ENCODE measurements at regions not wholly inside any gene's neighbourhood (a gene's known extent, or its start where the extent isn't known, plus 50 kb on each side); places are given as distances from the start of the nearest gene placed in this dataset.
"Not testable (repeated sequence)": the region's sequence is repeated elsewhere in the genome, so short reads cannot be mapped to it uniquely, and the experiment has no call there.

- no peak for DNase-seq (ENCODE audit: low read depth)
These were observed 50.1 kb upstream of the ZNF608 start for GRCh38 chr5:124796495-124796894.

- no peak for DNase-seq (ENCODE audit: low read depth)
These were observed 51.2 kb upstream of the ZNF608 start for GRCh38 chr5:124797665-124798087.

DNA sequence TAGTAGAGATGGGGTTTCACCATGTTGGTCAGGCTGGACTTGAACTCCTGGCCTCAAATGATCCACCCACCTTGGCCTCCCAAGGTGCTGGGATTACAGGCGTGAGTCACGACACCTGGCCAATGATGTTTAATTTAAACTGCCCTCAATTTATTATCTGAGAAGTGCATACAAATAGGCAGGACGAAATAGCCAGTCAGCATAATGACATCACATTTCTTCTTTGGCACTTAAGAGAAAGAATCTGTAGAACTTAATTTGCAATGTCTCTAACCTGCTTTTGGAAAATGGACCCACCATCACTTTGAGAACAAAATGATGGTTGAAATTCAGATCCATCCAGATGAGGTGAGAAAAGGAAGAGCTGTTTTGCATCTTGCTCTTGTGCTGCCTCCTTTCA is 52.5 kb upstream of the ZNF608 start:
- DNase-seq (ENCODE audit: low read depth), result no peak

DNA sequence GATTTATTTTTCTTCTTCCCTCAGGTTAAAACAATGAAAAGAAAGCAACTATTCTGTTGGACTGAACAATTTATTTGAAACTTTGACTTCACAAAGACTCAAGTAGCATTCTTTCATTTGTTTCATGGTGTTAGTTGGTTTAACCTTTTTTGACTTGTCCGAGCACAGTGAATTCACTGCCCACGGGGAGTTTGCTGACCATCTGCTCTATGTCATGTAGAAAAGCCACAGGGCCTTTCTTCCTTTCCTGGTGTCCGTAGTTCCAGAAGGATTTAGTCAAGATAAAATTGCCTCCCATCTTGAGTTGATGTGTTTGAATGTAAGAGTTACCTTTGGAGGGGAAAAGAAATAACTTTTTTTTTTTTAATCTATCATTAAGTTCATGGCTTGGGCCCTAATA is 55.1 kb upstream of the ZNF608 start:
- no peak for DNase-seq (ENCODE audit: low read depth)

GRCh38 chr5:124803617-124804323 is 57.3 kb upstream of the ZNF608 start:
- DNase-seq (ENCODE audit: low read depth), result no peak

- no peak for DNase-seq (ENCODE audit: low read depth)
These were observed 59.6 kb upstream of the ZNF608 start for GRCh38 chr5:124806026-124806372.

GRCh38 chr5:124806373-124807077 is 60.1 kb upstream of the ZNF608 start:
- peak; percentile 72 for DNase-seq (ENCODE audit: low read depth)

GRCh38 chr5:124808842-124809268 is 62.4 kb upstream of the ZNF608 start:
- no peak for DNase-seq (ENCODE audit: low read depth)

DNA sequence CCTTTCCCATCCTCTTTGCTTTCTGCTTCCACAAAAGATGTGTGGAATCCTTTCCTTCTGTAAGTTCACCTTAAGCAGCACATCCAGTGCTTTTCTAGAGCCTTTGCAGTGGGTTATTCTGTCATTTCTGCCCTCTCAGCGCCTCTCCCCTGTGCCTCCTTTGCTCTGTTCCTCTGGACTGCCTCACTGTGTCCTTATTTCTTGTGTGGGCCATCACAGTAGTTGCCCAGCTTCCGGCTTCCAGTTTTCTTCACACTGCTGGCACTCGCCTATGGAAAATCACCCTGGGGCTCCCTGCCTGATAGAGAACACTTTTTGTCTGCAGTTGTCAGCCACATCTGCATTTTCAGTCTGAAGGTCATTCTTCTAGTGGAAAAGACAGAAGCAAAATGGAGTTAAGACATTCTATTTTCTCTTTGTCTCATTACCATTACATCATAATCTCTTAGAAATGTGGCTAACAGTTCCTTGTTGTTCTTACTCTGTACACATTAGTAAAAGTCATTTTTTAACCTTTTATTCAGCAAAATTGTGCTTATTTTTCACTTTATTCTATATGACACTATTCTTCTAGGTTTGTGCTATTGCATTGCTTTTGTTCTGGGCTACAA is 64.1 kb upstream of the ZNF608 start:
- DNase-seq (ENCODE audit: low read depth), result no peak

GRCh38 chr5:124812771-124813358 is 66.4 kb upstream of the ZNF608 start:
- no peak for DNase-seq (ENCODE audit: low read depth)

- DNase-seq (ENCODE audit: low read depth), result no peak
These were observed 69.9 kb upstream of the ZNF608 start for GRCh38 chr5:124816381-124816780.

DNA sequence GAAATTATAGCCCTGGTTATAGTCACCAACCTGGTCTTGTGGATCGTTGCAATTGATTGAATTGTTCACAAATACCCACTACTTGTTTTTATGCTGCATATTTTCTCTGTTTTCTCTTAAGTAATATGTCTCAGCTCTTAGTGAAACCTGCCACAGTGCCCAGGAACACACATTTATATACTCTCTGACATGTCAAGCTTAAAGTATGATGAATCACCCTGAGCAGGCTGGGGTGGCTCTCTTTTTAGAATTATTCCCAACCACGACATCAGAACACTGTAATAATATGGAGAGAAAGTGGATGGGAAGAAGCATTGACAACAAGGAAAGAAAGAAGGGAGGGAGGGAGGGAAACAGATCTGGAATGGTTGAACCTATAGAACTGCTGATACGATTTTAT is 72.8 kb upstream of the ZNF608 start:
- DNase-seq (ENCODE audit: low read depth), result no peak

GRCh38 chr5:124822647-124823046 is 76.2 kb upstream of the ZNF608 start:
- DNase-seq (ENCODE audit: low read depth), result no peak

GRCh38 chr5:124823380-124823779 is 76.9 kb upstream of the ZNF608 start:
- no peak for DNase-seq (ENCODE audit: low read depth)

GRCh38 chr5:124824637-124825158 is 78.3 kb upstream of the ZNF608 start:
- DNase-seq (ENCODE audit: low read depth), result peak; percentile 76

DNA sequence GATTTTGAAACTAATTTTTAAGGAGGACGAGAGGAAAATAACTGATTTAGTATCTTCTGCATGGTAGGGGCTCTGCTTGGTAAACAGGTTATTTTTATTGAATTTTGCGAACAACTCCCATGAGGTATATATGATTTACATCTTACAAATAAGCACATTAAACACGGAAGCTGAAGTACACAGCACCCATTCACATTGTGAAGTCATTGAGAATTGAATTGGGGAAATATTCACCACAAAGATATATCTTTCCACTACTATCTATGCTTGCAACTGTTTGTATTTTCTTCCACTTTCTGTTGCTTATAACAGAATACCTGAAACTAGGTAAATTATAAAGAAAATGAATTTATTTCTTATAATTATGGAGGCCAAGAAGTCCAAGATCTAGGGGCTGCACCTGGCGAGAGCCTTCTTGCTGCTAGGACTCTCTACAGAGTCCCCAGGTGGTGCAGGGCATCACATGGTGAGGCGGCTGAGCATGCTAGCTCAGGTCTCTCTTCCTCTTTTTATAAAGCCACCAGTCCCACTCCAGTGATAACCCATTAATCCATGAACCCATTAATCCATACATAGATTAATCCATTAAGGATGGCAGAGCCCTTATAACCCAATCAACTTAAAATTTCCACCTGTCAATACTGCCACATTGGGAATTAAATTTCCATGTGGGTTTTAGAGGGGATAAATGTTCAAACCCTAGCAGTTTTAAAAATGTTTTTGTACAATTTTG is 79.0 kb upstream of the ZNF608 start:
- no peak for DNase-seq (ENCODE audit: low read depth)

DNA sequence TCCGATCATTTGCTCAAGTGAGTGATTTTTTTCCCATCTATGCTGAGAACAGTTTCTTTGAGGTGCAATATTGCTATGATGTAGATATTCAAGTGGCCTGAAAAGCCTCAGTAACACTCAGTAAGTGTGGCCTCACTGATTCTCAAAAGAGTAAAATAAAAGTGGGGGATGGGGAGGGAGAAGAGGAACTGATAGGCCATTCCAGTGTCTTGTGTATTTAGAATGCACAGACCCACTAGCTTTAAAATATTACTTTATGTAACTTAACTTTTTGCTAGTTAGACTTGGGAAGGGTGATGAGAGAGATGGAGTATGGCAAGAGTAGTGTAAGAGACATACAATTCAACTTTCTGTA is 79.5 kb upstream of the ZNF608 start:
- DNase-seq (ENCODE audit: low read depth), result no peak

- DNase-seq (ENCODE audit: low read depth), result no peak
These were observed 82.3 kb upstream of the ZNF608 start for GRCh38 chr5:124828731-124829234.

GRCh38 chr5:124831687-124832240 is 85.3 kb upstream of the ZNF608 start:
- no peak for DNase-seq (ENCODE audit: low read depth)

DNA sequence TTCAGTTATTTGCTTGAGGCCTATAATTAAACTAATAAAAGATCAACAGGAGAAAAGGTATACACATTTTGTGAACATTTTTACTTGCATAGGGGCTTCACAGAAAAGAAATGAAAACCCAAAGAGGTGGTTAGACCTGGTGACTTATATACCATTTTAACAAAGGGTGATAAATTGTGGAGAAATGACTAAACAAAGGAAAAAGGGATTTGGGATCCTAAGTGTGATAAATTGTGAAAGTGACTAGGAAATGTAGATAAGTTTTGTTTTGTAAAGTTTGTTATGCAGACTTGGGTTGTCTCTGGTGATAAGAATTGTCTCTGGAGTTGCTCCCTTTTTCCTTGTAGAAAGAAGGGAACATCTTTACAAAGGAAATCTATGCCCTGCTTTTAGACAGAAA is 86.1 kb upstream of the ZNF608 start:
- DNase-seq (ENCODE audit: low read depth), result no peak

DNA sequence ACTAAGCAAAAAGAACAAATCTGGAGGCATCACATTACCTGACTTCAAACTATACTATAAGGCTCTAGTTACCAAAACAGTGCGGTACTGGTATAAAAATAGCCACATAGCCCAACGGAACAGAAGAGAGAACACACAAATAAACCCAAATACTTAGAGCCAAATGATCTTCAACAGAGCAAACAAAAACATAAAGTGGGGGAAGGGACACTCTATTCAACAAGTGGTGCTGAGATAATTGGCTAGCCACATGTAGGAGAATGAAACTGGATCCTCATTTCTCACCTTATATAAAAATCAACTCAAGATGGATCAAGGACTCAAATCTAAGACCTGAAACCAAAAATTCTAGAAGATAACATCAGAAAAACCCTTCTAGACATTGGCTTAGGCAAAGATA is 89.9 kb upstream of the ZNF608 start:
- not testable (repeated sequence) for DNase-seq (ENCODE audit: low read depth)

Data from non-pigmented ciliary epithelial cell (primary cell).